K562 (cell line): ENCODE measurements at regions not wholly inside any gene's neighbourhood (a gene's known extent, or its start where the extent isn't known, plus 50 kb on each side); places are given as distances from the start of the nearest gene placed in this dataset.
A peak's percentile ranks its signal among the peaks of the same experiment; 100 is the strongest.

Source experiments
- BMI1 ChIP-seq: fragments of 150-350 bp; IDR thresholded peaks from 2 replicates; pipeline ENCODE4 v1.6.1; 2014; ENCODE audit warnings: low read length
- CHD2 ChIP-seq: IDR thresholded peaks from 2 replicates; pipeline ENCODE4 v1.6.1; 2011; ENCODE audit warnings: low read depth, low read length
- CXXC5 ChIP-seq: fragments of 250-450 bp; sonication (Bioruptor Pico); IDR thresholded peaks from 2 replicates; pipeline ENCODE4 v1.8.0; 2022; ENCODE audit warnings: inconsistent platforms, mild to moderate bottlenecking, moderate library complexity
- DMBX1 ChIP-seq: fragments of 250-450 bp; sonication (Bioruptor Pico); IDR thresholded peaks from 2 replicates; pipeline ENCODE4 v1.8.0; 2022; ENCODE audit warnings: inconsistent platforms, mild to moderate bottlenecking, moderate library complexity, borderline replicate concordance
- DNMT1 ChIP-seq: fragments of 450-650 bp; IDR thresholded peaks from 2 replicates; pipeline ENCODE4 v1.6.1; 2016; ENCODE audit warnings: antibody characterized with exemption, mild to moderate bottlenecking
- EP400 ChIP-seq: fragments of 450-650 bp; IDR thresholded peaks from 2 replicates; pipeline ENCODE4 v1.6.1; 2017; ENCODE audit warnings: antibody characterized with exemption, mild to moderate bottlenecking, moderate library complexity
- FOXM1 ChIP-seq, 2 experiments: fragments of 450-650 bp in 1 of 2; sonication (generic) in 1 of 2; formaldehyde crosslinking in 1 of 2; IDR thresholded peaks; 2 replicates each; pipeline versions ENCODE4 v1.6.1 to v1.9.0; 2017 to 2022; ENCODE audit warnings: low read depth in 2 of 2, mild to moderate bottlenecking in 2 of 2, missing genetic modification reagents in 1 of 2, moderate library complexity in 1 of 2
- GABPA ChIP-seq: fragments of 200-800 bp; sonication (Bioruptor generic); conservative IDR thresholded peaks from 2 replicates; pipeline ENCODE4 v1.6.1; 2016; ENCODE audit warnings: low read depth, missing genetic modification characterization, missing compliant biosample characterization
- HDAC2 ChIP-seq: fragments of 450-650 bp; IDR thresholded peaks from 2 replicates; pipeline ENCODE4 v1.6.1; 2016; ENCODE audit warnings: mild to moderate bottlenecking
- HMG20B ChIP-seq: fragments of 250-450 bp; sonication (Bioruptor Pico); IDR thresholded peaks from 2 replicates; pipeline ENCODE4 v1.5.0; 2021; ENCODE audit warnings: mild to moderate bottlenecking
- LARP7 ChIP-seq: fragments of 450-650 bp; IDR thresholded peaks from 2 replicates; pipeline ENCODE4 v1.6.1; 2016
- MEIS2 ChIP-seq: fragments of 450-650 bp; IDR thresholded peaks from 2 replicates; pipeline ENCODE4 v1.6.1; 2014; ENCODE audit warnings: mild to moderate bottlenecking; ENCODE audit not compliant: partially characterized antibody
- MITF ChIP-seq: IDR thresholded peaks from 2 replicates; pipeline ENCODE4 v1.6.1; 2014; ENCODE audit warnings: antibody characterized with exemption
- MXD1 ChIP-seq: fragments of 250-450 bp; sonication (Bioruptor Pico); IDR thresholded peaks from 2 replicates; pipeline ENCODE4 v1.8.0; 2021; ENCODE audit warnings: borderline replicate concordance, mild to moderate bottlenecking, moderate library complexity; ENCODE audit not compliant: poor library complexity, severe bottlenecking
- NBN ChIP-seq: fragments of 450-650 bp; IDR thresholded peaks from 2 replicates; pipeline ENCODE4 v1.6.1; 2016; ENCODE audit warnings: low read depth, mild to moderate bottlenecking
- NFIX ChIP-seq: fragments of 250-450 bp; sonication (Bioruptor Pico); IDR thresholded peaks from 2 replicates; pipeline ENCODE4 v1.4.0; 2020; ENCODE audit warnings: low read depth, mild to moderate bottlenecking, moderate library complexity
- POLR2A ChIP-seq: fragments of 450-650 bp; conservative IDR thresholded peaks from 2 replicates; pipeline ENCODE4 v1.6.1; 2016
- RFX7 ChIP-seq: fragments of 250-450 bp; sonication (Bioruptor Pico); IDR thresholded peaks from 2 replicates; pipeline ENCODE4 v1.5.1; 2021; ENCODE audit warnings: mild to moderate bottlenecking
- SETDB1 ChIP-seq: IDR thresholded peaks from one replicate; pipeline ENCODE4 v1.6.1; 2012; ENCODE audit warnings: low read length, control low read depth, inconsistent platforms
- SMAD1 ChIP-seq: fragments of 150-350 bp; IDR thresholded peaks from 2 replicates; pipeline ENCODE4 v1.6.1; 2014; ENCODE audit warnings: low read length, low read depth; ENCODE audit not compliant: partially characterized antibody
- SUPT5H ChIP-seq: fragments of 450-650 bp; IDR thresholded peaks from 2 replicates; pipeline ENCODE4 v1.6.1; 2016
- TCF3 ChIP-seq: sonication (generic); formaldehyde crosslinking; IDR thresholded peaks from 2 replicates; pipeline ENCODE4 v1.4.0; 2020; ENCODE audit warnings: mild to moderate bottlenecking, missing genetic modification reagents
- TRIM24 ChIP-seq, 2 experiments: fragments of 450-650 bp; IDR thresholded peaks; 2 replicates each; pipeline ENCODE4 v1.6.1; 2016
- ZFP36 ChIP-seq: fragments of 150-350 bp; IDR thresholded peaks from 2 replicates; pipeline ENCODE4 v1.6.1; 2018; ENCODE audit warnings: low read length, low read depth; ENCODE audit not compliant: partially characterized antibody
- ZNF217 ChIP-seq: sonication (generic); formaldehyde crosslinking; IDR thresholded peaks from 2 replicates; pipeline ENCODE4 v1.8.0; 2022; ENCODE audit warnings: mild to moderate bottlenecking, missing genetic modification reagents
- ZNF280A ChIP-seq: fragments of 450-650 bp; IDR thresholded peaks from 2 replicates; pipeline ENCODE4 v1.6.1; 2018; ENCODE audit warnings: mild to moderate bottlenecking, low read depth; ENCODE audit not compliant: partially characterized antibody
- ZZZ3 ChIP-seq: fragments of 450-650 bp; IDR thresholded peaks from 2 replicates; pipeline ENCODE4 v1.6.1; 2016; ENCODE audit warnings: antibody characterized with exemption, mild to moderate bottlenecking, moderate library complexity
- TF ChIP-seq, protein P1 (sequence below): fragments of 250-450 bp; sonication (Bioruptor Pico); IDR thresholded peaks from 2 replicates; pipeline ENCODE4 v1.8.0; 2022; ENCODE audit warnings: inconsistent platforms, mild to moderate bottlenecking, moderate library complexity, borderline replicate concordance

GRCh38 chr5:65078331-65078730, 309.6 kb downstream of the CWC27 start (continued):
- TF ChIP-seq CXXC5 (CRISPR knock-in tag) = peak; percentile 40; the same call in 1 of the 2 replicates
- TF ChIP-seq TCF3 (CRISPR knock-in tag) = peak; percentile 72
- TF ChIP-seq FOXM1 (IDR thresholded peaks at IDR 0.05; ENCODE audit: low read depth) = peak; percentile 31; the same call in 1 of the 2 replicates
- TF ChIP-seq FOXM1 (CRISPR knock-in tag; IDR thresholded peaks at IDR 0.05; ENCODE audit: low read depth) = no peak
- no peak for TF ChIP-seq SMAD1
- TF ChIP-seq NBN = 0 out of 2 replicates have a peak, but pooled peaks have one; percentile 39
- TF ChIP-seq, protein P1, sequence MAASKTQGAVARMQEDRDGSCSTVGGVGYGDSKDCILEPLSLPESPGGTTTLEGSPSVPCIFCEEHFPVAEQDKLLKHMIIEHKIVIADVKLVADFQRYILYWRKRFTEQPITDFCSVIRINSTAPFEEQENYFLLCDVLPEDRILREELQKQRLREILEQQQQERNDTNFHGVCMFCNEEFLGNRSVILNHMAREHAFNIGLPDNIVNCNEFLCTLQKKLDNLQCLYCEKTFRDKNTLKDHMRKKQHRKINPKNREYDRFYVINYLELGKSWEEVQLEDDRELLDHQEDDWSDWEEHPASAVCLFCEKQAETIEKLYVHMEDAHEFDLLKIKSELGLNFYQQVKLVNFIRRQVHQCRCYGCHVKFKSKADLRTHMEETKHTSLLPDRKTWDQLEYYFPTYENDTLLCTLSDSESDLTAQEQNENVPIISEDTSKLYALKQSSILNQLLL (CRISPR knock-in tag) = no peak
- 0 out of 2 replicates have a peak, but pooled peaks have one; percentile 12 for TF ChIP-seq EP400
- TF ChIP-seq TRIM24 (IDR thresholded peaks at IDR 0.05) = peak in 1 of 2 experiments; percentile 8; a peak in 1 of 4 replicates
- TF ChIP-seq ZNF217 = no peak
- TF ChIP-seq MEIS2 = peak; percentile 93
- no peak for TF ChIP-seq ZFP36
- TF ChIP-seq GABPA (tag) = 0 out of 2 replicates have a peak, but pooled peaks have one; percentile 12
- no peak for TF ChIP-seq SETDB1
- TF ChIP-seq MITF = no peak
- no peak for TF ChIP-seq ZNF280A
- TF ChIP-seq MXD1 (CRISPR knock-in tag) = no peak
- no peak for TF ChIP-seq CHD2
- no peak for TF ChIP-seq HMG20B (CRISPR knock-in tag)
- 0 out of 2 replicates have a peak, but pooled peaks have one; percentile 33 for TF ChIP-seq HDAC2
- TF ChIP-seq POLR2A = no peak
- TF ChIP-seq SUPT5H = no peak
- TF ChIP-seq DNMT1 = no peak
- TF ChIP-seq BMI1 = no peak
- TF ChIP-seq ZZZ3 = no peak
- no peak for TF ChIP-seq DMBX1 (CRISPR knock-in tag)
- TF ChIP-seq LARP7 = no peak
- TF ChIP-seq NFIX (CRISPR knock-in tag) = no peak
- no peak for TF ChIP-seq RFX7 (CRISPR knock-in tag)
